IMR-90 (cell line): ENCODE measurements at regions not wholly inside any gene's neighbourhood (a gene's known extent, or its start where the extent isn't known, plus 50 kb on each side); places are given as distances from the start of the nearest gene placed in this dataset.

Experiments
- ATAC-seq: fragments of 200-7000 bp; cut with Tn5 transposase; 2 replicates; pipeline ENCODE4 v1.9.1; 2020; ENCODE audit warnings: low read depth, mild to moderate bottlenecking, moderate library complexity
- BruUV-seq: library from RNA; stranded (reverse); fragments of 400-500 nt; replicated peaks from 2 replicates; lab custom pipeline; 2021; lab: Mats Ljungman, UMichigan
- CTCF ChIA-PET: fragments of 300-600 bp; formaldehyde crosslinking; extraction: SDS; loops from one replicate; lab custom pipeline; 2021; ENCODE audit warnings: antibody characterized with exemption; lab: Yijun Ruan, JAX
- POLR2A ChIA-PET: fragments of 300-600 bp; sonication (Branson Sonifier 250); formaldehyde crosslinking; loops from one replicate; lab custom pipeline; 2022; ENCODE audit warnings: antibody characterized with exemption; ENCODE audit not compliant: unreplicated experiment; lab: Charles Lee
- DNase-seq: peaks from one replicate; pipeline ENCODE4 v3.0.0; 2013
- H2AFZ ChIP-seq: replicated peaks from 2 replicates; pipeline ENCODE3; 2013; ENCODE audit warnings: low read length, mild to moderate bottlenecking; ENCODE audit not compliant: poor library complexity
- H2AK5ac ChIP-seq: 2 replicates; pipeline ENCODE4 v1.6.1; 2013; ENCODE audit warnings: low read depth, low read length, inconsistent platforms
- H2AK9ac ChIP-seq: replicated peaks from 2 replicates; pipeline ENCODE3; 2013; ENCODE audit warnings: mild to moderate bottlenecking, low read depth, low read length, moderate library complexity; ENCODE audit not compliant: poor library complexity
- H2BK120ac ChIP-seq: 2 replicates; pipeline ENCODE4 v1.6.1; 2013; ENCODE audit warnings: low read depth, low read length, inconsistent platforms
- H2BK15ac ChIP-seq: 3 replicates; pipeline ENCODE4 v1.6.1; 2013; ENCODE audit warnings: low read depth, low read length, inconsistent platforms
- H2BK20ac ChIP-seq: 2 replicates; pipeline ENCODE4 v1.6.1; 2013; ENCODE audit warnings: low read depth, mild to moderate bottlenecking, inconsistent platforms, low read length, moderate library complexity
- H2BK5ac ChIP-seq: 2 replicates; pipeline ENCODE4 v1.6.1; 2013; ENCODE audit warnings: mild to moderate bottlenecking, low read depth, low read length, inconsistent platforms; ENCODE audit not compliant: poor library complexity, severe bottlenecking
- H3K14ac ChIP-seq: replicated peaks from 2 replicates; pipeline ENCODE4 v1.6.1; 2013; ENCODE audit warnings: low read depth, low read length, inconsistent platforms
- H3K18ac ChIP-seq: 2 replicates; pipeline ENCODE4 v1.6.1; 2013; ENCODE audit warnings: low read depth, low read length, control low read depth
- H3K23ac ChIP-seq: 2 replicates; pipeline ENCODE4 v1.6.1; 2013; ENCODE audit warnings: low read depth, low read length, inconsistent platforms
- H3K27ac ChIP-seq: 2 replicates; pipeline ENCODE4 v1.5.1; 2013; ENCODE audit warnings: mild to moderate bottlenecking, control low read depth, low read length; ENCODE audit not compliant: insufficient read depth
- H3K27me3 ChIP-seq: 2 replicates; pipeline ENCODE4 v1.6.1; 2013; ENCODE audit warnings: low read length; ENCODE audit not compliant: control insufficient read depth, insufficient read depth
- H3K36me3 ChIP-seq: 2 replicates; pipeline ENCODE4 v1.6.1; 2013; ENCODE audit warnings: low read length, mixed read lengths; ENCODE audit not compliant: control insufficient read depth, insufficient read depth
- H3K4ac ChIP-seq: 2 replicates; pipeline ENCODE4 v1.6.1; 2013; ENCODE audit warnings: low read depth, low read length, inconsistent platforms
- H3K4me1 ChIP-seq: 2 replicates; pipeline ENCODE4 v1.6.1; 2013; ENCODE audit warnings: low read length, mixed read lengths; ENCODE audit not compliant: control insufficient read depth, insufficient read depth
- H3K4me2 ChIP-seq: 2 replicates; pipeline ENCODE4 v1.6.1; 2013; ENCODE audit warnings: low read depth, mild to moderate bottlenecking, control low read depth, low read length, moderate library complexity
- H3K4me3 ChIP-seq: 2 replicates; pipeline ENCODE4 v1.5.1; 2013; ENCODE audit warnings: low read depth, mild to moderate bottlenecking, control low read depth, low read length, moderate library complexity; ENCODE audit not compliant: insufficient read depth
- H3K56ac ChIP-seq: 2 replicates; pipeline ENCODE4 v1.6.1; 2013; ENCODE audit warnings: low read length, inconsistent platforms; ENCODE audit not compliant: insufficient read depth; ENCODE audit errors: extremely low read depth
- H3K79me1 ChIP-seq, 2 experiments: 2 replicates each; pipeline ENCODE4 v1.6.1; 2013; ENCODE audit warnings: low read length in 2 of 2, inconsistent platforms in 1 of 2, low read depth in 1 of 2
- H3K9ac ChIP-seq: 2 replicates; pipeline ENCODE4 v1.6.1; 2013; ENCODE audit warnings: low read depth, low read length, control low read depth
- H3K9me1 ChIP-seq: 2 replicates; pipeline ENCODE4 v1.6.1; 2013; ENCODE audit warnings: low read length, inconsistent platforms; ENCODE audit not compliant: insufficient read depth
- H3K9me3 ChIP-seq: 2 replicates; pipeline ENCODE4 v1.6.1; 2013; ENCODE audit warnings: low read length; ENCODE audit not compliant: control insufficient read depth, insufficient read depth
- H4K20me1 ChIP-seq: 2 replicates; pipeline ENCODE4 v1.6.1; 2013; ENCODE audit warnings: low read length, inconsistent platforms; ENCODE audit not compliant: insufficient read depth
- H4K5ac ChIP-seq: 2 replicates; pipeline ENCODE4 v1.6.1; 2013; ENCODE audit warnings: mild to moderate bottlenecking, low read depth, low read length, control low read depth
- H4K8ac ChIP-seq, 2 experiments: 2 replicates each; pipeline ENCODE4 v1.6.1; 2013; ENCODE audit warnings: low read depth in 2 of 2, low read length in 2 of 2, control low read depth in 1 of 2, inconsistent platforms in 1 of 2
- H4K91ac ChIP-seq: 2 replicates; pipeline ENCODE4 v1.6.1; 2013; ENCODE audit warnings: low read depth, low read length, inconsistent platforms; ENCODE audit not compliant: insufficient read depth
- BHLHE40 ChIP-seq: fragments of 150-350 bp; IDR thresholded peaks from 2 replicates; pipeline ENCODE4 v1.6.1; 2016; ENCODE audit warnings: mild to moderate bottlenecking, low read depth, low read length
- CHD1 ChIP-seq: IDR thresholded peaks from 2 replicates; pipeline ENCODE4 v1.6.1; 2012; ENCODE audit warnings: low read depth, low read length, improper control_type of control experiment
- FOS ChIP-seq: fragments of 150-350 bp; IDR thresholded peaks from 2 replicates; pipeline ENCODE4 v1.6.1; 2016; ENCODE audit warnings: low read depth, low read length
- MAZ ChIP-seq: IDR thresholded peaks from 2 replicates; pipeline ENCODE4 v1.6.1; 2012; ENCODE audit warnings: low read depth, mild to moderate bottlenecking, low read length, improper control_type of control experiment, moderate library complexity, borderline replicate concordance
- MXI1 ChIP-seq: IDR thresholded peaks from 2 replicates; pipeline ENCODE4 v1.6.1; 2012; ENCODE audit warnings: low read depth, mild to moderate bottlenecking, low read length, moderate library complexity, borderline replicate concordance
- SMC3 ChIP-seq: fragments of 150-350 bp; IDR thresholded peaks from 2 replicates; pipeline ENCODE4 v1.6.1; 2016; ENCODE audit warnings: low read depth, mild to moderate bottlenecking, antibody characterized with exemption, low read length, moderate library complexity
- WGBS, 2 experiments: methylation state at CpG; one replicate each; pipeline versions ENCODE4 v1.1.5 to v1.1.7; 2013; ENCODE audit warnings: missing lambda C conversion rate in 2 of 2; ENCODE audit not compliant: insufficient read length in 1 of 2; ENCODE audit errors: extremely low coverage in 2 of 2; 5-methylcytosine and 5-hydroxymethylcytosine counted together
- dilution Hi-C: fragments of 300-500 bp; cut with HindIII; formaldehyde crosslinking; loops from one replicate; pipeline ENCODE4 v1.14.3; 2018; ENCODE audit warnings: low sequenced_read_pairs; ENCODE audit not compliant: unreplicated experiment
- in situ Hi-C: fragments of 300-500 bp; cut with MboI; formaldehyde crosslinking; loops from 3 replicates; pipeline ENCODE4 v1.14.3; 2019; ENCODE audit warnings: low sequenced_read_pairs, inconsistent platforms, mixed read lengths
- intact Hi-C: fragments of 100-400 bp; cut with micrococcal nuclease; formaldehyde crosslinking; loops from 2 replicates; pipeline ENCODE4 v1.10.0; 2022

DNA sequence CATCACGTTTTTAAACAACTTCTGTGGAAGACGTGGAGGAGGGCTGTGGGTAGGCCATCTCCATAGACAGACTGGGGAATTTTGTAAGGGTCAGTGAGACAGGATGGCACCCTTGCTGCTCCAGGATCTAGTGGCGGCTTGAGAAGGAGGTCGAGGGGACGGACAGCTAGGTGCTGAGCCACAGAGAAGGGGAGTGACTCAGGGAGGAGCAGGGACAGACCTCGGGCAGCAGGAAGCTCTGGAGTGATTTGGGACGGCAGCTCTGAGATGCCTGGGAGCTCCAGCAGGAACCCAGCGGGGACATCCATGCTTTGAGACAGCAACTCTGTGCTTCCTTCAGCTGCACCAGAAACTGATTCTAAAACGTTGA lies 169.1 kb upstream of the SOX1 start:
- no peak overlapping the region for H2AK5ac ChIP-seq
- H3K14ac ChIP-seq: no peak overlapping the region
- no peak overlapping the region for H2BK20ac ChIP-seq
- H2BK120ac ChIP-seq: no peak overlapping the region
- ATAC-seq (no peak), DNase-seq (no peak)
- peaks cover 65% of the 10 kb centered on the region for H3K9me3 ChIP-seq
- in situ Hi-C loops: no loop called here
- no peak overlapping the region for H2BK5ac ChIP-seq
- TF ChIP-seq SMC3: no peak
- TF ChIP-seq MXI1: no peak
- no peak for TF ChIP-seq FOS
- no peak for TF ChIP-seq MAZ
- no peak for TF ChIP-seq BHLHE40
- TF ChIP-seq CHD1: no peak
- H3K18ac ChIP-seq: no peak overlapping the region
- H2AFZ ChIP-seq: no peak overlapping the region
- H2AK9ac ChIP-seq: no peak overlapping the region
- H4K8ac ChIP-seq: no peak overlapping the region
- no peak overlapping the region for H3K4me2 ChIP-seq
- H3K9ac ChIP-seq: no peak overlapping the region
- ChIA-PET POLR2A (no interaction called here), CTCF (no interaction called here)
- no peaks in the 10 kb centered on the region for H3K4me1 ChIP-seq
- H4K5ac ChIP-seq: no peak overlapping the region
- H3K4me3 ChIP-seq: no peak overlapping the region
- no peak overlapping the region for H3K27ac ChIP-seq
- no peaks in the 10 kb centered on the region for H4K20me1 ChIP-seq
- no peaks in the 10 kb centered on the region for H3K27me3 ChIP-seq
- dilution Hi-C loops: no loop called here
- no peak overlapping the region for H2BK15ac ChIP-seq
- WGBS, 2 experiments: 40% methylated on average over 6 of the region's 9 CpGs; no CpG with 5 or more reads in 1 of the 2 experiments
- H3K23ac ChIP-seq: no peak overlapping the region
- intact Hi-C loops: no loop called here
- H3K36me3 ChIP-seq: no peaks in the 10 kb centered on the region
- no peak overlapping the region for H3K56ac ChIP-seq
- no peaks in the 10 kb centered on the region for H3K9me1 ChIP-seq
- no TSS peak for BruUV-seq
- no peaks in the 10 kb centered on the region for H3K79me1 ChIP-seq
- H4K91ac ChIP-seq: no peak overlapping the region
- no peak overlapping the region for H3K4ac ChIP-seq
